BLaER1 (cell line): ENCODE measurements at regions not wholly inside any gene's neighbourhood (a gene's known extent, or its start where the extent isn't known, plus 50 kb on each side); places are given as distances from the start of the nearest gene placed in this dataset.

Source experiments
- H3K27ac ChIP-seq: shearing (Covaris generic); formaldehyde crosslinking; 2 replicates; pipeline ENCODE4 v1.8.1; 2022
- H3K27me3 ChIP-seq: shearing (Covaris generic); formaldehyde crosslinking; 2 replicates; pipeline ENCODE4 v1.8.1; 2022
- H3K36me3 ChIP-seq: shearing (Covaris generic); formaldehyde crosslinking; 2 replicates; pipeline ENCODE4 v1.8.1; 2022
- H3K4me1 ChIP-seq: shearing (Covaris generic); formaldehyde crosslinking; 2 replicates; pipeline ENCODE4 v1.8.1; 2022
- H3K4me2 ChIP-seq: shearing (Covaris generic); formaldehyde crosslinking; 2 replicates; pipeline ENCODE4 v1.8.1; 2022
- H3K4me3 ChIP-seq: shearing (Covaris generic); formaldehyde crosslinking; 2 replicates; pipeline ENCODE4 v1.8.1; 2022
- H3K9ac ChIP-seq: shearing (Covaris generic); formaldehyde crosslinking; 2 replicates; pipeline ENCODE4 v1.8.1; 2022
- H3K9me3 ChIP-seq: shearing (Covaris generic); formaldehyde crosslinking; 2 replicates; pipeline ENCODE4 v1.8.1; 2022
- H4K20me1 ChIP-seq: shearing (Covaris generic); formaldehyde crosslinking; 2 replicates; pipeline ENCODE4 v1.8.1; 2022
- Cebpa-rat ChIP-seq: shearing (Covaris generic); IDR thresholded peaks from 2 replicates; pipeline ENCODE4 v1.8.1; 2022

DNA sequence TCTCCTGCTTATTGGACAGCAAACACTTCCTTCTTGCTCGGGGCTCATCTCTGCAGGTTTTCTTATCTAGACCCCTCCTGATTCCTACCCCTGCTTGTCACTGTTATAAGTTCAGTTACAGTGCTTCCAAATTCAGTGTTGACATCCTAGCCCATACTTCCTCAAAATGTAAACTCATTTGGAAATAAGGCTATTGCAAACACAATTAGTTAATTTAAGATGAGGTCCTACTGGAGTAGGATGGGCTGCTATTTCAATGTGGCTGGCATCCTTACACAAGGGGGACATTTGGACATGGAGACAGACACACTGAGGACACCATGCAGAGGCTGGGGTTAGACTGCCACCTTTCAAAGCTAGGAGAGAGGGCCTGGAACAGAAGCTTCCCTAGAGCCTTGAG is 85.2 kb upstream of the NPVF start:
- Histone ChIP-seq H3K4me3 (no peak overlapping the region), H3K4me2 (no peak overlapping the region), H3K27me3 (no peaks in the 10 kb centered on the region), H3K9ac (no peak overlapping the region), H3K27ac (no peak overlapping the region), H3K9me3 (no peaks in the 10 kb centered on the region), H3K4me1 (no peaks in the 10 kb centered on the region), H3K36me3 (no peaks in the 10 kb centered on the region), H4K20me1 (no peaks in the 10 kb centered on the region)
- TF ChIP-seq Cebpa-rat, result no peak

DNA sequence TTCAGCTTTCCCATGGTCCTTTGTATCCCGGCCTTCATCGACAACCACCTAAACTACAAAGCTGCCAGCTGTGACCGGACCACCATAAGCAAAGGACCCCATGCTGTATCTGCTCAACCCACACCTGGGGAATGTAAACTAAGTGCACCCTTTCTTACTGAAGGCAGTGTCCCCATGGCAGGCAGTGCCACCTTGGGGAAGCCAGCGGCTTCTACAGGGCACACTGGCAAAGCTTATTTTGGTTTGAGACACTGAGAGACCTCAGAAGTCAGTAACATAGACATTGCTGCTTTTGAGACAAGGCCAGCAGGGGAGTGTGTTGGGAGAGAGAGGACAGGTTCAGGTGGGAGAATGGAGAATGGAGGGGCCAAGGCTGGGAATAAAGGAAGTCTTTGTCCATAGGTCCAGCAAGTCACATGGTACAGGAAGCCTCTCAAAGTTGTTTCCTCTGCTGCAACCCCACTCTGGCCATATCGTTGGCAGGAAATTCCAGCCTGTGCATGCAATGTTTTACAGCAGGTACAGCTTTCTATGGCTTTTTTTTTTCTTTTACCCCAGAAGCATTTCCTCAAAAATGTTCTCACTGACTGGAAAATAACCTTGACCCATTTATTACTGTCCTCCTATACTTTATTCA is 85.9 kb upstream of the NPVF start:
- H3K4me2 ChIP-seq, result no peak overlapping the region

DNA sequence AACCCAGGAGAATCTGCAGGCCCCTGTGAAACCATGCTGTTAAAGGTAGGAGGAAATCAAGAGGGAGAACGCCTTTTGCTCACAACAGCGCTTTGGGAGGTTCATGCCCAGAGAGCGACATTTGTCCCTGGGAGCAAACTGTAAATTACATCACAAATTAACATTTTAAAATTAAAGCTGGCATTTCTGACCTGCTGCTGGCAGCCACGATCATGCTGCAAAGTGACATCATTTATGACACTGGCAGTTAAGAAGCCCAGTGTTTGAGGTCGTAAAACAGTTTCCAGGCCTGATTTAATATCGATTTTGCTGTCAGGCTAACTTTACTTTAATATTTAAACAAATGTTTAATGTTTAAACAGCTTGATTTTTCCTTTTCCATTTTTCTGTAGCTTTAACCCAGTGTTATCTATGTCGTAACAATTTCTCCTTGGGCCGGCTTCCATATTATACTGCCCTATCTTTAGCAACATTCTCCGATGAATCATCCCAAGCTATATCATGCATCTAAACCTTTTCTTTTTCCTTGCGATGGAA is 86.5 kb upstream of the NPVF start:
- Histone ChIP-seq H3K27me3 (no peaks in the 10 kb centered on the region), H3K9ac (no peak overlapping the region), H4K20me1 (no peaks in the 10 kb centered on the region), H3K9me3 (no peaks in the 10 kb centered on the region), H3K4me3 (no peak overlapping the region), H3K36me3 (no peaks in the 10 kb centered on the region), H3K4me2 (no peak overlapping the region), H3K27ac (no peak overlapping the region), H3K4me1 (no peaks in the 10 kb centered on the region)
- no peak for TF ChIP-seq Cebpa-rat

More for the DNA sequence above, 85.9 kb upstream of the NPVF start:
- Histone ChIP-seq H3K36me3 (no peaks in the 10 kb centered on the region), H3K4me1 (no peaks in the 10 kb centered on the region), H3K9me3 (no peaks in the 10 kb centered on the region), H3K27me3 (no peaks in the 10 kb centered on the region), H3K9ac (no peak overlapping the region), H3K4me3 (no peak overlapping the region), H4K20me1 (no peaks in the 10 kb centered on the region), H3K27ac (no peak overlapping the region)
- TF ChIP-seq Cebpa-rat, result no peak

- no peak overlapping the region for H3K9ac ChIP-seq
- H3K4me1 ChIP-seq, result no peaks in the 10 kb centered on the region
- no peaks in the 10 kb centered on the region for H4K20me1 ChIP-seq
- H3K27ac ChIP-seq, result no peak overlapping the region
- no peak overlapping the region for H3K4me2 ChIP-seq
- H3K27me3 ChIP-seq, result no peaks in the 10 kb centered on the region
- no peaks in the 10 kb centered on the region for H3K36me3 ChIP-seq
- TF ChIP-seq Cebpa-rat, result no peak
- H3K4me3 ChIP-seq, result no peak overlapping the region
- H3K9me3 ChIP-seq, result no peaks in the 10 kb centered on the region
Measured at GRCh38 chr7:25316366-25316765, 88.1 kb upstream of the NPVF start.

DNA sequence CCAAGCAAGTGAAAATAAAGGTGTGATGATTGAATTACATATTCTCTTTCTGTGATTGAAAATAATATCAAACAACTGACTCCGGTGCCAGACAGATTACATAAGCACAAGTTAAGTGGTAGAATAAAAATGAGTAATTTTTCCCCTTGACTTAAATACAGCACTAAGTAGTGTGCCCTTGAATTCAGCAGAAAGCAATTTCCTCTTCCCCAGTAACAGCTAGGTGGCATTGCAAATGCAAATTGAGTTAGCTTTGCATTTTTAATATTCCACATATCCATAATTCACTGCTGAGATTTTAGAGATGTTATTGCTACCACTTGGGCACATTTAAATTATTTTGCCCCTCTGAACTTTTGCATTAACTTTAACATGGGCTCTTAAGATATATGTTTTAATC is 89.8 kb upstream of the NPVF start:
- Histone ChIP-seq H3K4me1 (no peaks in the 10 kb centered on the region), H3K27me3 (no peaks in the 10 kb centered on the region), H3K9ac (no peak overlapping the region), H3K4me2 (no peak overlapping the region), H3K4me3 (no peak overlapping the region), H3K36me3 (no peaks in the 10 kb centered on the region), H4K20me1 (no peaks in the 10 kb centered on the region), H3K9me3 (no peaks in the 10 kb centered on the region), H3K27ac (no peak overlapping the region)
- no peak for TF ChIP-seq Cebpa-rat

- no peaks in the 10 kb centered on the region for H3K9me3 ChIP-seq
- no peak overlapping the region for H3K9ac ChIP-seq
- no peaks in the 10 kb centered on the region for H3K27me3 ChIP-seq
- TF ChIP-seq Cebpa-rat, result no peak
- H3K4me3 ChIP-seq, result no peak overlapping the region
- no peaks in the 10 kb centered on the region for H3K4me1 ChIP-seq
- no peak overlapping the region for H3K4me2 ChIP-seq
- no peaks in the 10 kb centered on the region for H4K20me1 ChIP-seq
- no peaks in the 10 kb centered on the region for H3K36me3 ChIP-seq
- H3K27ac ChIP-seq, result no peak overlapping the region
Measured at GRCh38 chr7:25319707-25320106, 91.4 kb upstream of the NPVF start.

- Histone ChIP-seq H3K36me3 (no peaks in the 10 kb centered on the region), H3K4me1 (no peaks in the 10 kb centered on the region), H3K27me3 (no peaks in the 10 kb centered on the region), H4K20me1 (no peaks in the 10 kb centered on the region), H3K9ac (no peak overlapping the region), H3K27ac (no peak overlapping the region), H3K9me3 (no peaks in the 10 kb centered on the region), H3K4me2 (no peak overlapping the region), H3K4me3 (no peak overlapping the region)
- TF ChIP-seq Cebpa-rat, result no peak
Measured at GRCh38 chr7:25320791-25321190, 92.5 kb upstream of the NPVF start.

- TF ChIP-seq Cebpa-rat, result no peak
Measured at GRCh38 chr7:25321424-25321823, 93.1 kb upstream of the NPVF start.

DNA sequence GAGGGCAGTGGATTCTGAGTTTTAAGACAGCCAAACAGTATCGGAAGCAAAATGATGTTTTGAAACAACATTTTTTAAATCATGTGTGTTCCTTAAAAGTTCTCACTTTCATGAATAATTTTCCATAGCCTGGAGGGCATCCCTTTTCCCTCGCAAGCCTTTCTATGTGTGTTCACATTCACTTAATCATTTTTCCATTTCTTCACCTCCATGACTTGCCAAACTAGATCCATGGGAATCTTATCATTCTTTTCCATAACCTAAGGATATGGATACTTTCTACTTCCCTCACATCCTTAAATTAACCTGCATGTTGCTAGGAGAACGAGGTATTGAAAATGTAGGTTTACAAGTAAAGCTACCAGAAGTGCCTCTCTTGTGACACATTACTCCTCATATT is 94.2 kb upstream of the NPVF start:
- Histone ChIP-seq H3K36me3 (no peaks in the 10 kb centered on the region), H3K4me1 (no peaks in the 10 kb centered on the region), H3K9ac (no peak overlapping the region)

More at GRCh38 chr7:25321424-25321823, 93.1 kb upstream of the NPVF start:
- Histone ChIP-seq H3K4me2 (no peak overlapping the region), H4K20me1 (no peaks in the 10 kb centered on the region), H3K9me3 (no peaks in the 10 kb centered on the region), H3K9ac (no peak overlapping the region), H3K27me3 (no peaks in the 10 kb centered on the region), H3K27ac (no peak overlapping the region), H3K4me1 (no peaks in the 10 kb centered on the region), H3K36me3 (no peaks in the 10 kb centered on the region), H3K4me3 (no peak overlapping the region)

DNA sequence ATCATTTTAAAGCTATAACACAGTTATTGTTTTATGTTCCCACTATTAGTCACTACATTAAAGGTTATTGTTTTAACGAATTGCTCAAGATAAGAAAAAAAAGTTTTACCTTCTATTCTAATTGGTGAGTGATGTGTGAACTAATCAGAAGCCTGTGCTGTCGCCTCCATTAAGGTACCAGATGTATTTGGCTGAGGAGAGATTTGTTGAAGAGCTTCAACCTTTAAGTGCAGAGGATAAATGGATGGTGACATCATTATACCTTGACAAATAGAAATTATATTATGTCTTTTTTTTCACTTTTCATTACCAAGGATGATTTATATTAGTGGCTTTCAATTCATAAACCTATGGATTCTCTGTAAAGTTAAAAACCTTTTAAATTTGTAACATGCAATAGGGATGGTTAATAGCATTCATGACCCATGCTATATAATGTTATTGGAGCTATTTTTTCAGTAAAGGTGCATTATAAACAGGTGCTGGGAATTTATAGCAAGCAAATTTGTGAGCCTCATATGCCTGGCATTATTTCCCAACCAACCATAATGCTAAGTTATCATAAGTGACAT is 97.0 kb upstream of the NPVF start:
- Histone ChIP-seq H3K4me2 (no peak overlapping the region), H4K20me1 (no peaks in the 10 kb centered on the region), H3K9me3 (no peaks in the 10 kb centered on the region), H3K27me3 (no peaks in the 10 kb centered on the region), H3K4me1 (no peaks in the 10 kb centered on the region), H3K9ac (no peak overlapping the region), H3K27ac (no peak overlapping the region), H3K4me3 (no peak overlapping the region), H3K36me3 (no peaks in the 10 kb centered on the region)
- no peak for TF ChIP-seq Cebpa-rat

More for the DNA sequence above, 94.2 kb upstream of the NPVF start:
- Histone ChIP-seq H3K27ac (no peak overlapping the region), H4K20me1 (no peaks in the 10 kb centered on the region), H3K4me3 (no peak overlapping the region), H3K4me2 (no peak overlapping the region), H3K27me3 (no peaks in the 10 kb centered on the region), H3K9me3 (no peaks in the 10 kb centered on the region)
- no peak for TF ChIP-seq Cebpa-rat
